Panc1 (cell line): ENCODE measurements at regions not wholly inside any gene's neighbourhood (a gene's known extent, or its start where the extent isn't known, plus 50 kb on each side); places are given as distances from the start of the nearest gene placed in this dataset.

Experiments
- POLR2AphosphoS5 ChIP-seq: IDR thresholded peaks from 2 replicates; pipeline ENCODE4 v1.6.1; 2012; ENCODE audit warnings: mild to moderate bottlenecking, low read depth, low read length, moderate library complexity
- SIN3A ChIP-seq: IDR thresholded peaks from 2 replicates; pipeline ENCODE4 v1.6.1; 2012; ENCODE audit warnings: low read depth, mild to moderate bottlenecking, low read length, moderate library complexity, borderline replicate concordance; ENCODE audit not compliant: insufficient read depth
- TCF7L2 ChIP-seq: IDR thresholded peaks from 2 replicates; pipeline ENCODE4 v1.6.1; 2011; ENCODE audit warnings: mild to moderate bottlenecking, low read depth, low read length, inconsistent platforms
- TF ChIP-seq, protein P1 (sequence below): fragments of 450-650 bp; IDR thresholded peaks from 2 replicates; pipeline ENCODE4 v1.5.1; 2017; ENCODE audit warnings: mild to moderate bottlenecking
- TF ChIP-seq, protein P2 (sequence below), 2 experiments: IDR thresholded peaks; 2 replicates each; pipeline ENCODE4 v1.6.1; 2011 to 2012; ENCODE audit warnings: low read depth in 2 of 2, control low read depth in 1 of 2, low read length in 1 of 2, mild to moderate bottlenecking in 1 of 2, moderate library complexity in 1 of 2; ENCODE audit not compliant: insufficient read depth in 1 of 2

DNA sequence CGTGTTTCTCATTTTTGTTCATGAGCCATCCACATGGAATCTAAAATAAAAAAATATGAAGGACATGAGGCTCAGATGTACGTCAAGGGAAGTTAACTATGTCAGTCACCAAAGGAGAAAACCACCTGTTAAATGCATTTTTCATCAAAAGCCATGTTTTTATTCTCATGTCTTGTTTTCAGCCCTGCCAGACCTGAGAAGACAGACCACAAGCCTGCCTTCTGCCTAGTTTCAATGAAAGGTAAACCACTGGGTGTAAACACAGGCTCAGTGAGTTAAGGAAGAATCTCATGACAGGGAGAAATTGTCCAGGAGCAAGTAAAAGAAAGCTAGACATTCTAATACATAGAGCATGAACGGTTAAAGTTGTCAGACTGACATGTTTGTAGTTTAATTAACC, 52.3 kb upstream of the TNIP3 start:
- TF ChIP-seq, protein P1, sequence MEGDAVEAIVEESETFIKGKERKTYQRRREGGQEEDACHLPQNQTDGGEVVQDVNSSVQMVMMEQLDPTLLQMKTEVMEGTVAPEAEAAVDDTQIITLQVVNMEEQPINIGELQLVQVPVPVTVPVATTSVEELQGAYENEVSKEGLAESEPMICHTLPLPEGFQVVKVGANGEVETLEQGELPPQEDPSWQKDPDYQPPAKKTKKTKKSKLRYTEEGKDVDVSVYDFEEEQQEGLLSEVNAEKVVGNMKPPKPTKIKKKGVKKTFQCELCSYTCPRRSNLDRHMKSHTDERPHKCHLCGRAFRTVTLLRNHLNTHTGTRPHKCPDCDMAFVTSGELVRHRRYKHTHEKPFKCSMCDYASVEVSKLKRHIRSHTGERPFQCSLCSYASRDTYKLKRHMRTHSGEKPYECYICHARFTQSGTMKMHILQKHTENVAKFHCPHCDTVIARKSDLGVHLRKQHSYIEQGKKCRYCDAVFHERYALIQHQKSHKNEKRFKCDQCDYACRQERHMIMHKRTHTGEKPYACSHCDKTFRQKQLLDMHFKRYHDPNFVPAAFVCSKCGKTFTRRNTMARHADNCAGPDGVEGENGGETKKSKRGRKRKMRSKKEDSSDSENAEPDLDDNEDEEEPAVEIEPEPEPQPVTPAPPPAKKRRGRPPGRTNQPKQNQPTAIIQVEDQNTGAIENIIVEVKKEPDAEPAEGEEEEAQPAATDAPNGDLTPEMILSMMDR, result no peak
- no peak for TF ChIP-seq POLR2AphosphoS5
- no peak for TF ChIP-seq SIN3A
- no peak for TF ChIP-seq TCF7L2
- TF ChIP-seq, protein P2, sequence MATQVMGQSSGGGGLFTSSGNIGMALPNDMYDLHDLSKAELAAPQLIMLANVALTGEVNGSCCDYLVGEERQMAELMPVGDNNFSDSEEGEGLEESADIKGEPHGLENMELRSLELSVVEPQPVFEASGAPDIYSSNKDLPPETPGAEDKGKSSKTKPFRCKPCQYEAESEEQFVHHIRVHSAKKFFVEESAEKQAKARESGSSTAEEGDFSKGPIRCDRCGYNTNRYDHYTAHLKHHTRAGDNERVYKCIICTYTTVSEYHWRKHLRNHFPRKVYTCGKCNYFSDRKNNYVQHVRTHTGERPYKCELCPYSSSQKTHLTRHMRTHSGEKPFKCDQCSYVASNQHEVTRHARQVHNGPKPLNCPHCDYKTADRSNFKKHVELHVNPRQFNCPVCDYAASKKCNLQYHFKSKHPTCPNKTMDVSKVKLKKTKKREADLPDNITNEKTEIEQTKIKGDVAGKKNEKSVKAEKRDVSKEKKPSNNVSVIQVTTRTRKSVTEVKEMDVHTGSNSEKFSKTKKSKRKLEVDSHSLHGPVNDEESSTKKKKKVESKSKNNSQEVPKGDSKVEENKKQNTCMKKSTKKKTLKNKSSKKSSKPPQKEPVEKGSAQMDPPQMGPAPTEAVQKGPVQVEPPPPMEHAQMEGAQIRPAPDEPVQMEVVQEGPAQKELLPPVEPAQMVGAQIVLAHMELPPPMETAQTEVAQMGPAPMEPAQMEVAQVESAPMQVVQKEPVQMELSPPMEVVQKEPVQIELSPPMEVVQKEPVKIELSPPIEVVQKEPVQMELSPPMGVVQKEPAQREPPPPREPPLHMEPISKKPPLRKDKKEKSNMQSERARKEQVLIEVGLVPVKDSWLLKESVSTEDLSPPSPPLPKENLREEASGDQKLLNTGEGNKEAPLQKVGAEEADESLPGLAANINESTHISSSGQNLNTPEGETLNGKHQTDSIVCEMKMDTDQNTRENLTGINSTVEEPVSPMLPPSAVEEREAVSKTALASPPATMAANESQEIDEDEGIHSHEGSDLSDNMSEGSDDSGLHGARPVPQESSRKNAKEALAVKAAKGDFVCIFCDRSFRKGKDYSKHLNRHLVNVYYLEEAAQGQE (IDR thresholded peaks at IDR 0.05; ENCODE audit: insufficient read depth in 1 of 2, low read depth in 2 of 2, low read length in 1 of 2), result no peak
